ENCODE measurements at regions not wholly inside any gene's neighbourhood (a gene's known extent, or its start where the extent isn't known, plus 50 kb on each side); places are given as distances from the start of the nearest gene placed in this dataset.

DNA sequence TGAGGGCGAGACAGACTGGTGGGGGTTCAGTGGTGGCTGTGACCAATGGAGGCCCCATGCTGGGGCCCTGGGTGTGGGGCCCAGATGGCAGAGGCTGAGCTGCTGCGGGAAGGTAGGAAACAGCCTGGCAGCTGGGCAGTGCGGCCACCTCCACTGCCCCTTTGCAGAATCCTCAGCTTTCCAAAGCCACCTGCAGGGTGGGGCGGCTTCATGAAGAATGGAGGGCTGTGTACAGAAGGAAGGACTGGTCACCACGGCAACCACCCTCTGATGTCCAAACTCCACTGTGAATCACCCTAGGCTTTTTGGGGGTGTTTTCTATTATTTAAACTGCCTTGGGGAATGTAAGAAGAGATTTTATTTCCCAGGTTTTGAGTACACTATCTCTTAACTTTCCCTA is 166.3 kb upstream of the NAV2 start:
- intact Hi-C loops (cut with DNase I): no loop called here
- DNase-seq (ENCODE audit: low spot score): no peak

DNA sequence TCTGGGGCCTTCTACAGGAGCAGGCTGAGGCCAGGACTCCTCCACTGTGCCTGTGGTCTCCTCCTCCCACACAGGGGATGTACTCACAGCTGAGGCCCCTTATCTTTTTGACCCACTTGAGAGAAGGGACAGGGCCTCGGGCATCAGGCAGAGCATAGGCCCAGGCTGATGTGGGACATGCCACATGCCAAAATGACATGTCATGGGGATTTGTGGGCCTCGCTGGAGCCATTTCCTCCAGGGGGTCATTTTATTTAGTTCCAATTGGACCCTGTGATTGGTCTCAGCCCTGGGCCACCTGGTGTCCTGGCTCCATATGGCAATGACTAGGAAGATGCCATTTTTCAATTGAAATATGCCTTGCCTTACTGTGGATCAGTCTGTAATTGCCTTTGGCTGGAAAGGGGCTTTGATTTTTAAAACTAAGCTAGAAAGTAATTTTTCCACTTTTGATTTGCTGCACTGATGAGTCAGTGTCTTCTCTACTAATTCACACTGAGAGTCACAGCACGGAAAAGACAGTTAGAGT is 171.1 kb upstream of the NAV2 start:
- intact Hi-C loops (cut with DNase I): no loop called here
- DNase-seq (ENCODE audit: low spot score): no peak

- no peak for DNase-seq (ENCODE audit: low spot score)
- intact Hi-C loops (cut with DNase I): loop anchor here in 1 of 2 donors (10.0 kb wide), 1 partner anchor 505 kb away; no protein-coding TSS in a partner anchor
These were observed 172.8 kb upstream of the NAV2 start for GRCh38 chr11:19539861-19540260.

DNA sequence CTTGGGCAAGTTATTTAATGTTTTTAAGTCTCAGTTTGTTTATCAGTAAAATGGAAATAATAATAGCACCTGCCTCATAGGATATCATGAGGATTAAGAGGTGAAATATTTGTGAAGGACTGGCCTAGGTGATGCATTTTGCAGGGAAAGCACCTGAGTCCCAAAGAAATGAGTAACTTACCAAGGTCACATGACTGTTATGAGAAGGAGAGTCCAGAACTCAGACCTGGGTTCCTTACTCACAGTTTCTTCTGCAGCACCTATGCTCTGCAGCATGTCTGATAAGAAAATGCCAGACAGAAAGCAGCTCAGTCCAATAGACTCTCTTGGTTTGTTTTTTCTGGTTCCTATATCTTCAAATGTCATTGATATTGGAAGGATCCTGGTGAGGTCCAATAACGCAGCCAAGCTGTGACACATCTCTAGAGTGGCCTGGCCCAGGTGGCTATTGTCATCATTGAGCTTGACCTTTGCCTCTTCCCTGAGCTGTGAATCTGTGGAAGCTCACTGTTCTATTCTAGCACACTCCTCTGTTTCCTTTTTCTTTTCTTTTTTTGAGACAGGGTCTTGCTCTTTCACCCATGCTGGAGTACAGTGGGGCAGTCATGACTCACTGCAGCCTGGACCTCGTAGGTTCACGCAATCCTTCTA is 174.7 kb upstream of the NAV2 start:
- DNase-seq (ENCODE audit: low spot score): no peak
- intact Hi-C loops (cut with DNase I): loop anchor here in 1 of 2 donors (10.0 kb wide), 1 partner anchor 503 kb away; no protein-coding TSS in a partner anchor

DNA sequence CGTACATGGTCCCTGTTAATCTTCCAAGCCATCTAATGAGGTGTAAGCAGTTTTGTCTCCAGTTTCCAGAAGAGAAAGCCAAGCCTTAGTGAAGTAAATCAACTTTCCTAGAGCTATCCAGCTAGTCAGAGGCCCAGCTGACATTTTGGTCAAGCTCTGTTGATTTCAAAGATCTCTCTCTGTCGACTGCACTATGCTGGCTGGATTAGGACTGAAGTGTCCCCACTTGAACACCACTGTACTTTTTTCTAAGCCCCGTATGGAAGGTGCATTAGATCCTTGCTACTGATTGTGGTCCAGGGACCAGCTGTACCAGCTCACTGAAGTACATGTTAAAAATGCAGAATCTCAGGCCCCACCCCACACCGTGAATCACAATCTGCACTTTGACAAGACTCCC is 176.5 kb upstream of the NAV2 start:
- no peak for DNase-seq (ENCODE audit: low spot score)
- intact Hi-C loops (cut with DNase I): loop anchor here in 1 of 2 donors (10.0 kb wide), 1 partner anchor 501 kb away; no protein-coding TSS in a partner anchor

GRCh38 chr11:19530505-19530904 is 182.1 kb upstream of the NAV2 start:
- no peak for DNase-seq (ENCODE audit: low spot score)
- intact Hi-C loops (cut with DNase I): loop anchor here in 1 of 2 donors (10.0 kb wide), 1 partner anchor 496 kb away; no protein-coding TSS in a partner anchor

DNA sequence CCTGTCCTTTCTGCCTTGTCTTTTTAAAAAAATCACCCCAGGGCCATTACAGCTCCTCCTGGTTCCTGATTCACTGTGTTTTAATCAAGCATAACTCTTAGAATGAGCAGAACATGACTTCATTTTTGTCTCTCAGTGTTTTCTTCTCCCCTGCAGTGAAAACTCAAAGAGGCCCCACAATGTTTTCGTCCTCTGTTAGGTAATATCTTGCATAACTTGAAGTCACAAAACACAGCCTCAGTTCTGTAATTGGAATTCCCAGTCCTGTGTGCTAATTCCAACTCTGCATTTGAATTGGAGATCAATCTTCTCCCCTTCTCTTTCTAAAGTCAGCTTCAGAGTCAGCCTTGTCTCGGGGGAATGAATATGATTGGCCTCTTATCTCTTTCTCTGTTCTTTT is 186.5 kb upstream of the NAV2 start:
- no peak for DNase-seq (ENCODE audit: low spot score)
- intact Hi-C loops (cut with DNase I): loop anchor here in 1 of 2 donors (10.0 kb wide), 1 partner anchor 171 kb away; no protein-coding TSS in a partner anchor

- intact Hi-C loops (cut with DNase I): loop anchor here in 1 of 2 donors (10.0 kb wide), 1 partner anchor 171 kb away; no protein-coding TSS in a partner anchor
- DNase-seq (ENCODE audit: low spot score): no peak
These were observed 186.9 kb upstream of the NAV2 start for GRCh38 chr11:19525714-19526113.

GRCh38 chr11:19525276-19525675 is 187.4 kb upstream of the NAV2 start:
- intact Hi-C loops (cut with DNase I): loop anchor here in 1 of 2 donors (10.0 kb wide), 1 partner anchor 170 kb away; no protein-coding TSS in a partner anchor
- no peak for DNase-seq (ENCODE audit: low spot score)

GRCh38 chr11:19524171-19524671 is 188.4 kb upstream of the NAV2 start:
- intact Hi-C loops (cut with DNase I): loop anchor here in 1 of 2 donors (10.0 kb wide), 1 partner anchor 169 kb away; no protein-coding TSS in a partner anchor
- no peak for DNase-seq (ENCODE audit: low spot score)

DNA sequence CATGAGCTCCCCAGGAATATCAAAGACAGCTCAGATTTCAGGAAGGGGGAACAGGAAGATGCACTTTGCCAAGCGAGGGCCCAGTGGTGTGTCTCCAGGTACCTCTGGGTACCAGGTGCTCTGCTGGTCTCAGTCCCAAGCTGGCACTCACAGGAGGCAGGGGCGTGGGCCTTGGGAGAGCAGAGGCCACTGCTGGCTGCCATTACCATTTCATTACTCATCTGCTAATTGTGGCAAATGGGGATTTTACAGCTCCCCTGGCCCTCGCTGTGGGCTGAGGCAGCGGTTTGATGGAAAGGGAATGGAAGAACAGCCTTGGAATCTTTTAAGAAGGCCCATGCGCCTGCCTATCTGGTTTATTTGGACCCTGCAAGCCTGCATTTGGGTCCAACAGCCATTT is 192.0 kb upstream of the NAV2 start:
- intact Hi-C loops (cut with DNase I): loop anchor here in 1 of 2 donors (10.0 kb wide), 1 partner anchor 166 kb away; no protein-coding TSS in a partner anchor
- DNase-seq (ENCODE audit: low spot score): no peak

DNA sequence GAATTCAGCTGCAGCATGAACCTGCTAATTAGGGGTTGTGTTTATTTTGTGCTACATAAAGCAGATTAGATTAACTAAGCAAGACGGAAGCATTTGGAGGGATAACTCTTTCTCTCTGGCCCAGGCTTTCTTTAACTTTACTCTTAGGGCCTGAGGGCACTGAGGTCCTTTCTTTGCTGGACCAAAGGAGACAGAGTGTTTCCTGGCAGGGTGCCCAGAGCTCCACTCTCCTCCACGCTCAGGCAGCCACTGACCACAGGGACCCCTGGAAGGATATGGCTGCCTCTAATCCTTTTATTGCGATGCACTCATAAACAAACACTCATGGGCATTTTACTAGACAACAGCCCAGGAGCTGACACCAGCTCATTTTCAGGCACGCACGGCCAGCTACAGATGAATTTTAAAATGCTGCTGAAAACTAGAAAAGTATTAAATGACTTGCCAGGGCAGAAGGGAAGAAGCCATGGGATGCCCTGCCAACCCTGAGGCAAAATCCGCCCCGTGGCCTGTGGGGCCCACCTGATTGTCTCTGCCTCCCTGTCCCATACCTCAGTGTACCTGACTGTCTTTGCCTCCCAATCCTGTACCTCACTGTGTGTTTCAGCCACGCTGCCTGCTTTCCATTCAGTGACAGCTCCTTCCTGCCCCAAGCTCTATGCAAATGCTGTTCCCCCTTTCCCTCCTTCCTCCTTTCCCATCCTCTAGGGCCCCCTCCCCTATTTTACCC is 192.6 kb upstream of the NAV2 start:
- intact Hi-C loops (cut with DNase I): loop anchor here in 1 of 2 donors (10.0 kb wide), 1 partner anchor 165 kb away; no protein-coding TSS in a partner anchor
- no peak for DNase-seq (ENCODE audit: low spot score)

- intact Hi-C loops (cut with DNase I): no loop called here
- DNase-seq (ENCODE audit: low spot score): no peak
These were observed 193.3 kb upstream of the NAV2 start for GRCh38 chr11:19519353-19519752.

GRCh38 chr11:19513253-19513652 is 199.4 kb upstream of the NAV2 start:
- no peak for DNase-seq (ENCODE audit: low spot score)
- intact Hi-C loops (cut with DNase I): no loop called here

GRCh38 chr11:19512618-19513017 is 200.0 kb upstream of the NAV2 start:
- no peak for DNase-seq (ENCODE audit: low spot score)
- intact Hi-C loops (cut with DNase I): no loop called here

DNA sequence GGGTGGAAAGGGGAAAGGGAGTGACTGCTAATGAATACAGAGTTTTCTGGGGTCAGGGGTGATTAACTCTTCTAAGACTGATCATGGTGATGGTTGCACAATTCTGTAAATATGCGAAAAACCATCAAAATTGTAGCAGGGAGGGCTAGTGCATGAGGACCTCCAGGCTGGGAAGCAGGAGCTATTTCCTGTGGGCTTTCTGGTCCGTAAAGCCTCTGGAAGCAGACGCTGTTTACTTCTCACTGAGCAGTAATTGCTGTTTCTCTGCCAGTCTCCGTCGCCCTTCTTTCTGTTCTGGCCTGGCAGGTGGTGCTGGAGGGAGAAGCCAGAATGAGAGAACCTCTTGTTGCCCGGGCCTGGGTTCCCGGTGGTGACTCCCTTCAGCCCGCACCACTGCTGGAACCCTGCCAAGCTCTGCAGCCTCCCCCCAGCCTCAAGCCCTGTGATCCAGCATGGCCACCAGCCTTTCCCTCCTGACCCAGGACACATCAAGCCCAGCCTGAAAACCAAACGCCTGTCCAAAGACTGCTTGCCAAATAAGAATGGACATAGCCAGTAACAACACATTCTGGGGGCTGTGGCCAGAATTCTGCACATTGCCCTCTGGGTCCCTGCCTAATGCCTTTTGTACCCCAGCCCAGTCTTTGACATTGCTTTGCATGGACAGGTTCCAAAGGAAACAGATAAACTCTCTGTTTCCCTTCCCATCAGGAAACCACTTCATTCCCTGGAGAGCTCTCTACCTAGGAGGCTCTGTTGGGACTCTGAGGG is 201.0 kb upstream of the NAV2 start:
- peak; percentile 89 for DNase-seq (ENCODE audit: low spot score)
- intact Hi-C loops (cut with DNase I): no loop called here

DNA sequence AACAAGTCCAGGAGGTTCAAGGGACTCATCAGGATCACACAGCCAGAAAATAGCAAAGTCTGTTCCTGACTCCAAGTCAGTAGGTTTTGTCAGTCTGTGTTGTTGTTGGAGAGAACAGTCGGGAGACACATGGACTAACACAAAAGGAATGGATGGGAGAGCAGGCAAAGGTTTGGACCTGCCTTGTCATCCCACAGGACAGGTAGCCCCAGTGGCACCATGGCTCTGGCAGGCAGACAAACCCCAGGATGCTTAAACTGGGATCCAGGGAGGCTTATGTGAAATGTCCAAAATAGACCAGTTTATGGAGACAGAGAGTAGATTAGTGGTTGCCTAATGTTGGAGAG is 201.6 kb upstream of the NAV2 start:
- DNase-seq (ENCODE audit: low spot score): no peak
- intact Hi-C loops (cut with DNase I): no loop called here

- DNase-seq (ENCODE audit: low spot score): no peak
- intact Hi-C loops (cut with DNase I): no loop called here
These were observed 202.2 kb upstream of the NAV2 start for GRCh38 chr11:19510468-19510867.

GRCh38 chr11:19509215-19509614 is 203.4 kb upstream of the NAV2 start:
- no peak for DNase-seq (ENCODE audit: low spot score)
- intact Hi-C loops (cut with DNase I): no loop called here
